SK-N-SH (cell line): ENCODE measurements at regions not wholly inside any gene's neighbourhood (a gene's known extent, or its start where the extent isn't known, plus 50 kb on each side); places are given as distances from the start of the nearest gene placed in this dataset.

Experiments used
- CTCF ChIA-PET: fragments of 300-600, 350-600 bp; formaldehyde crosslinking; extraction: SDS; loops from one replicate; lab custom pipeline; 2021; lab: Yijun Ruan, JAX
- POLR2A ChIA-PET: fragments of 350-600 bp; sonication (Branson Sonifier 250); formaldehyde crosslinking; extraction: SDS; loops from one replicate; lab custom pipeline; 2020; ENCODE audit warnings: antibody characterized with exemption, inconsistent platforms; lab: Yijun Ruan, JAX
- DNase-seq: peaks from one replicate; pipeline ENCODE4 v3.0.0; 2012
- H2AFZ ChIP-seq: fragments of 200-600 bp; sonication (generic); 2 replicates; pipeline ENCODE4 v1.8.1; 2016; ENCODE audit warnings: antibody characterized with exemption, mild to moderate bottlenecking, low read depth
- H3F3A ChIP-seq: fragments of 200-600 bp; sonication (generic); replicated peaks from 2 replicates; pipeline ENCODE3; 2016; ENCODE audit warnings: antibody characterized with exemption, mild to moderate bottlenecking; ENCODE audit not compliant: insufficient read depth
- H3K27ac ChIP-seq, 2 experiments: fragments of 200-500 bp in 1 of 2; fragments of 200-600 bp in 1 of 2; sonication (Bioruptor generic) in 1 of 2; sonication (generic), shearing (Covaris generic) in 1 of 2; 2 replicates each; pipeline versions ENCODE4 v1.5.1 to v1.6.1; 2014 to 2016; ENCODE audit warnings: low read depth in 2 of 2, inconsistent platforms in 1 of 2, low read length in 1 of 2, mild to moderate bottlenecking in 1 of 2, mixed read lengths in 1 of 2
- H3K27me3 ChIP-seq: fragments of 200-600 bp; sonication (generic), shearing (Covaris generic); 2 replicates; pipeline ENCODE4 v1.6.1; 2016; ENCODE audit warnings: mixed run types; ENCODE audit not compliant: insufficient read depth
- H3K36me3 ChIP-seq, 2 experiments: fragments of 200-500 bp in 1 of 2; fragments of 200-600 bp in 1 of 2; sonication (Bioruptor generic) in 1 of 2; sonication (generic) in 1 of 2; replicated peaks in 1 of 2; 2 replicates each; pipeline versions ENCODE3 to v1.5.1; 2014 to 2016; ENCODE audit warnings: low read length in 1 of 2, mild to moderate bottlenecking in 1 of 2; ENCODE audit not compliant: insufficient read depth in 2 of 2, control insufficient read depth in 1 of 2
- H3K4me1 ChIP-seq, 2 experiments: fragments of 200-500 bp in 1 of 2; fragments of 200-600 bp in 1 of 2; sonication (Bioruptor generic) in 1 of 2; sonication (generic), shearing (Covaris generic) in 1 of 2; 2 replicates each; pipeline versions ENCODE4 v1.5.1 to v1.6.1; 2014 to 2016; ENCODE audit warnings: low read depth in 1 of 2, low read length in 1 of 2, mixed run types in 1 of 2; ENCODE audit not compliant: insufficient read depth in 2 of 2, control insufficient read depth in 1 of 2
- H3K4me2 ChIP-seq: fragments of 200-600 bp; sonication (generic), shearing (Covaris generic); 2 replicates; pipeline ENCODE4 v1.6.1; 2017; ENCODE audit warnings: mixed run types
- H3K4me3 ChIP-seq, 2 experiments: fragments of 200-500 bp in 1 of 2; fragments of 200-600 bp in 1 of 2; sonication (Bioruptor generic) in 1 of 2; sonication (generic), shearing (Covaris generic) in 1 of 2; 2 replicates each; pipeline versions ENCODE4 v1.5.1 to v1.8.1; 2014 to 2016; ENCODE audit warnings: low read depth in 2 of 2, inconsistent platforms in 1 of 2, low read length in 1 of 2, mild to moderate bottlenecking in 1 of 2, mixed read lengths in 1 of 2, moderate library complexity in 1 of 2
- H3K79me2 ChIP-seq: fragments of 200-600 bp; sonication (generic); 2 replicates; pipeline ENCODE4 v1.8.1; 2017; ENCODE audit warnings: mild to moderate bottlenecking; ENCODE audit not compliant: insufficient read depth
- H3K9ac ChIP-seq: fragments of 200-600 bp; sonication (generic); 2 replicates; pipeline ENCODE4 v1.6.1; 2017; ENCODE audit warnings: mixed run types
- H3K9me2 ChIP-seq: fragments of 200-600 bp; sonication (generic); 2 replicates; pipeline ENCODE4 v1.6.1; 2017; ENCODE audit warnings: mixed run types
- H3K9me3 ChIP-seq: fragments of 200-600 bp; sonication (generic); 2 replicates; pipeline ENCODE4 v1.6.1; 2017; ENCODE audit warnings: mixed run types, mild to moderate bottlenecking, moderate library complexity
- H4K20me1 ChIP-seq: fragments of 200-600 bp; sonication (generic); 2 replicates; pipeline ENCODE4 v1.6.1; 2017; ENCODE audit warnings: mild to moderate bottlenecking, mixed run types; ENCODE audit not compliant: insufficient read depth
- CHD2 ChIP-seq: fragments of 150-350 bp; IDR thresholded peaks from 2 replicates; pipeline ENCODE4 v1.6.1; 2018; ENCODE audit warnings: low read length; ENCODE audit not compliant: partially characterized antibody
- EP300 ChIP-seq, 2 experiments: IDR thresholded peaks; 2 replicates each; pipeline versions ENCODE4 v1.4.0 to v1.6.1; 2012; ENCODE audit warnings: borderline replicate concordance in 1 of 2, low read depth in 1 of 2, low read length in 1 of 2
- FOSL2 ChIP-seq: IDR thresholded peaks from 2 replicates; pipeline ENCODE4 v1.4.0; 2012; ENCODE audit warnings: low read depth, mild to moderate bottlenecking, moderate library complexity, borderline replicate concordance
- FOXJ3 ChIP-seq: sonication (generic); formaldehyde crosslinking; IDR thresholded peaks from 2 replicates; pipeline ENCODE4 v1.5.1; 2020; ENCODE audit warnings: mild to moderate bottlenecking, missing genetic modification reagents
- JUND ChIP-seq: IDR thresholded peaks from 2 replicates; pipeline ENCODE4 v1.4.0; 2012
- MEF2A ChIP-seq: IDR thresholded peaks from 2 replicates; pipeline ENCODE4 v1.4.0; 2012; ENCODE audit warnings: low read depth, borderline replicate concordance
- NRF1 ChIP-seq: IDR thresholded peaks from 2 replicates; pipeline ENCODE4 v1.6.1; 2012; ENCODE audit warnings: low read depth, mild to moderate bottlenecking, low read length
- PBX3 ChIP-seq: IDR thresholded peaks from 2 replicates; pipeline ENCODE4; 2012
- RFX5 ChIP-seq: IDR thresholded peaks from 2 replicates; pipeline ENCODE4 v1.6.1; 2012; ENCODE audit warnings: mild to moderate bottlenecking, improper control_type of control experiment, low read length
- SIN3A ChIP-seq: IDR thresholded peaks from 2 replicates; pipeline ENCODE4 v1.6.1; 2012; ENCODE audit warnings: low read depth, mild to moderate bottlenecking, low read length, moderate library complexity, borderline replicate concordance
- TCF12 ChIP-seq: IDR thresholded peaks from 2 replicates; pipeline ENCODE4 v1.4.0; 2012
- ZBTB33 ChIP-seq: IDR thresholded peaks from 2 replicates; pipeline ENCODE4 v1.4.0; 2012; ENCODE audit warnings: low read depth, borderline replicate concordance
- WGBS: methylation state at CpG from one replicate; pipeline ENCODE4 v1.1.6; 2017; ENCODE audit warnings: low lambda C conversion rate; 5-methylcytosine and 5-hydroxymethylcytosine counted together

- CTCF ChIA-PET: no interaction called here
- H3K4me3 ChIP-seq: no peak overlapping the region
These were observed 477.2 kb downstream of the BRINP3 start for GRCh38 chr1:190000365-190000872.

GRCh38 chr1:190001187-190001586 is 476.5 kb downstream of the BRINP3 start:
- H3K9me3 ChIP-seq: no peaks in the 10 kb centered on the region
- H3F3A ChIP-seq: no peaks in the 10 kb centered on the region
- peak overlapping the region in 1 of 2 experiments; percentile 14; a peak in 2 of 4 replicates for H3K27ac ChIP-seq
- ChIA-PET CTCF (no interaction called here), POLR2A (no interaction called here)
- no peak overlapping the region for H3K9ac ChIP-seq
- H3K4me2 ChIP-seq: no peak overlapping the region
- no peaks in the 10 kb centered on the region; a peak in 1 of 4 replicates for H3K4me1 ChIP-seq
- 63% methylated on average over 2 of the region's 2 CpGs for WGBS
- H3K27me3 ChIP-seq: no peaks in the 10 kb centered on the region
- no peaks in the 10 kb centered on the region for H3K79me2 ChIP-seq
- H4K20me1 ChIP-seq: no peaks in the 10 kb centered on the region
- no peaks in the 10 kb centered on the region for H3K36me3 ChIP-seq
- H2AFZ ChIP-seq: no peak overlapping the region
- TF ChIP-seq FOSL2 (peak; percentile 51; the same call in 1 of the 2 replicates), JUND (peak; percentile 62), NRF1 (no peak), PBX3 (peak; percentile 75), MEF2A (no peak), TCF12 (peak; percentile 56), EP300 (IDR thresholded peaks at IDR 0.05; ENCODE audit: borderline replicate concordance in 1 of 2, low read depth in 1 of 2, low read length in 1 of 2) (peak in 1 of 2 experiments; percentile 30; a peak in 1 of 4 replicates), FOXJ3 (CRISPR knock-in tag) (no peak), CHD2 (no peak), RFX5 (no peak)
- no peak overlapping the region for H3K4me3 ChIP-seq
- H3K9me2 ChIP-seq: no peaks in the 10 kb centered on the region
- no peak for DNase-seq

More at GRCh38 chr1:190000365-190000872, 477.2 kb downstream of the BRINP3 start:
- Histone ChIP-seq H4K20me1 (no peaks in the 10 kb centered on the region), H3K9ac (no peak overlapping the region), H3K9me3 (no peaks in the 10 kb centered on the region), H3K4me1 (no peaks in the 10 kb centered on the region; a peak in 1 of 4 replicates), H3K4me2 (no peak overlapping the region), H3K27ac (peak overlapping the region in 1 of 2 experiments; percentile 14; a peak in 1 of 4 replicates), H3K27me3 (no peaks in the 10 kb centered on the region), H3K9me2 (no peaks in the 10 kb centered on the region), H3K79me2 (no peaks in the 10 kb centered on the region), H3K36me3 (no peaks in the 10 kb centered on the region), H3F3A (no peaks in the 10 kb centered on the region), H2AFZ (no peak overlapping the region)
- WGBS: 73% methylated on average over 3 of the region's 3 CpGs
- DNase-seq: no peak
- POLR2A ChIA-PET: no interaction called here
- TF ChIP-seq SIN3A (no peak), FOSL2 (peak; percentile 47; the same call in 1 of the 2 replicates), ZBTB33 (no peak), JUND (0 out of 2 replicates have a peak, but pooled peaks have one; percentile 8), RFX5 (no peak)
